Activated B cell treated with CpG ODN at 0.5 μM for 24 hours (primary cell): ENCODE measurements at regions not wholly inside any gene's neighbourhood (a gene's known extent, or its start where the extent isn't known, plus 50 kb on each side); places are given as distances from the start of the nearest gene placed in this dataset.

Experiments
- ATAC-seq: fragments of 200-7000 bp; cut with Tn5 transposase; one replicate; pipeline ENCODE4 v1.10.0; 2021; ENCODE audit warnings: low read depth, mild to moderate bottlenecking, moderate library complexity
- CTCF ChIA-PET: fragments of 350-600 bp; sonication (Branson Sonifier 250); formaldehyde crosslinking; loops from one replicate; lab custom pipeline; 2021; ENCODE audit warnings: antibody characterized with exemption; lab: Charles Lee
- POLR2A ChIA-PET: fragments of 350-600 bp; sonication (Branson Sonifier 250); formaldehyde crosslinking; loops from one replicate; lab custom pipeline; 2021; ENCODE audit warnings: antibody characterized with exemption; lab: Charles Lee
- DNase-seq: peaks from one replicate; pipeline ENCODE4 v3.0.0; 2022
- H3K27ac Mint-ChIP-seq: one replicate; pipeline ENCODE4 v1.8.0; 2020; ENCODE audit warnings: mixed read lengths
- H3K27me3 Mint-ChIP-seq: one replicate; pipeline ENCODE4 v1.8.0; 2021; ENCODE audit warnings: mixed read lengths
- H3K36me3 Mint-ChIP-seq: one replicate; pipeline ENCODE4 v1.8.0; 2021; ENCODE audit warnings: low read depth, mixed read lengths
- H3K4me1 Mint-ChIP-seq: one replicate; pipeline ENCODE4 v1.8.0; 2021; ENCODE audit warnings: mixed read lengths
- H3K4me3 Mint-ChIP-seq: one replicate; pipeline ENCODE4 v1.8.0; 2020; ENCODE audit warnings: mild to moderate bottlenecking, mixed read lengths
- H3K9me3 Mint-ChIP-seq: one replicate; pipeline ENCODE4 v1.8.0; 2020; ENCODE audit warnings: mixed read lengths
- intact Hi-C: fragments of 100-400 bp; cut with micrococcal nuclease; formaldehyde crosslinking; loops from one replicate; pipeline ENCODE4 v1.15.1; 2024
- TF ChIP-seq, protein P1 (sequence below): fragments of 200-600 bp; IDR thresholded peaks from one replicate; pipeline ENCODE4 v1.8.0; 2022; ENCODE audit warnings: antibody characterized with exemption, mild to moderate bottlenecking

DNA sequence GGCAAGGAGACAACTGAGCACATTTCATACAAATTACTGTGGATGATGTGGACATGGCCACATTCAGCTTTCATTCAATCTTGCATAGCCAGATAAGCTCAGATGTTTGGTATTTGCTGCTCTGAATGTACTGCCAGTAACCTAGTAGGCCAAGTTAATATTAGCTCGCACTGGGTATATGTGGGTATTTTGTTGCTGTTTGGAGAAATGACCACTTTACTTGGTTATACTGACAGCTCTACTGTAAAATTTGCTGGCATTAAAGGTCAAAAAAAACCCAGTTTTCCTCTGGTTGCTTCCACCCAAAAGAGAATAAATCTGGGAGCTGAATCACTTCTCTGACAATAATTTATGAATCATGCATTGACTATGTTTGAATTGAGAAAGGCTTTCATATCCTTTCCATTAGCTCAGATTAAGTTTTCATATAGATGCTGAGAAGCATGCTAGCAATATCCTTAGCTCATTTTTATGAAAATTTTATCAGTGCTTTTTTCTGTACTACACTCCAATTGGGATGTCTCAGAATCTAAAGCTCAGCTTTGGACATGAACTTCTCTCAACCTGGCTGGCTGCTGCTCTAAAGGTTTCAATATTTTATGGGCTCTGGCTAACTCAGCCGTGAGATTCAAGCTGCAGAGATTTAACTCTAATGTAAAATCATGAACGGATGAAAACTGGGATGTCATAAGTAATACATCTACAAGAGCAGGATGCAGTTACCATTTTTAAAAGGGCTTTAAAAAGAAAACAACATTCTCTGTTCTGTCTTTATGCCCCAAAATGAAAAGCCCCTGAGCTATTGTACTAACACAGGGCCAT lies 330.0 kb downstream of the BARHL2 start:
- no peaks in the 10 kb centered on the region for H3K36me3 Mint-ChIP-seq
- TF ChIP-seq, protein P1, sequence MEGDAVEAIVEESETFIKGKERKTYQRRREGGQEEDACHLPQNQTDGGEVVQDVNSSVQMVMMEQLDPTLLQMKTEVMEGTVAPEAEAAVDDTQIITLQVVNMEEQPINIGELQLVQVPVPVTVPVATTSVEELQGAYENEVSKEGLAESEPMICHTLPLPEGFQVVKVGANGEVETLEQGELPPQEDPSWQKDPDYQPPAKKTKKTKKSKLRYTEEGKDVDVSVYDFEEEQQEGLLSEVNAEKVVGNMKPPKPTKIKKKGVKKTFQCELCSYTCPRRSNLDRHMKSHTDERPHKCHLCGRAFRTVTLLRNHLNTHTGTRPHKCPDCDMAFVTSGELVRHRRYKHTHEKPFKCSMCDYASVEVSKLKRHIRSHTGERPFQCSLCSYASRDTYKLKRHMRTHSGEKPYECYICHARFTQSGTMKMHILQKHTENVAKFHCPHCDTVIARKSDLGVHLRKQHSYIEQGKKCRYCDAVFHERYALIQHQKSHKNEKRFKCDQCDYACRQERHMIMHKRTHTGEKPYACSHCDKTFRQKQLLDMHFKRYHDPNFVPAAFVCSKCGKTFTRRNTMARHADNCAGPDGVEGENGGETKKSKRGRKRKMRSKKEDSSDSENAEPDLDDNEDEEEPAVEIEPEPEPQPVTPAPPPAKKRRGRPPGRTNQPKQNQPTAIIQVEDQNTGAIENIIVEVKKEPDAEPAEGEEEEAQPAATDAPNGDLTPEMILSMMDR: no peak

DNA sequence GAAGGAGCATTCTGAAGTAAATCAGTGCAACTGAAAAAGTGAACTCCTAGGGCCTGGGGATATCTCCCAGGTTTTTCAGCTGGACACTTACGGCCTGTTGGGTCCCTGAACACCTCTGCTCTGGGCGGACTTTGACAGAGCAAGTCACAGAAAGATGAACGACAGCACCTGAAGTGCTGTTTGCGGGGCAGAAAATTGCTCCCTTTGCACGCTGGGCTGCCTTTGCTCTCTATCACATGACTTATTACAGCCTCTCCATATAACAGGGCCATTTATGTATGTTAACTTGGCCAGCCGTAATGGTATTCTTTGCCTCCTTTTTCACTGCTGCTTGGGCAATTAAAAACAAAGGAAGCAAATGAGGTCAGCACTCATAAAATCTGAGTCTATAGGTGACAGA lies 332.9 kb downstream of the BARHL2 start:
- TF ChIP-seq, protein P1: no peak
- Mint-ChIP-seq H3K4me3 (no peak overlapping the region), H3K9me3 (no peaks in the 10 kb centered on the region), H3K27me3 (no peaks in the 10 kb centered on the region), H3K4me1 (no peaks in the 10 kb centered on the region), H3K27ac (no peak overlapping the region), H3K36me3 (no peaks in the 10 kb centered on the region)
- intact Hi-C loops: no loop called here
- ATAC-seq (no peak), DNase-seq (no peak)
- CTCF ChIA-PET: no interaction called here
- POLR2A ChIA-PET: no interaction called here

More for the DNA sequence above, 330.0 kb downstream of the BARHL2 start:
- H3K9me3 Mint-ChIP-seq: no peaks in the 10 kb centered on the region
- no peak for ATAC-seq
- H3K4me3 Mint-ChIP-seq: no peak overlapping the region
- intact Hi-C loops: no loop called here
- CTCF ChIA-PET: no interaction called here
- H3K27ac Mint-ChIP-seq: no peak overlapping the region
- H3K27me3 Mint-ChIP-seq: no peaks in the 10 kb centered on the region
- no peaks in the 10 kb centered on the region for H3K4me1 Mint-ChIP-seq
- no peak for DNase-seq
- POLR2A ChIA-PET: no interaction called here

GRCh38 chr1:90382161-90382560 lies 334.9 kb downstream of the BARHL2 start:
- Mint-ChIP-seq H3K27me3 (no peaks in the 10 kb centered on the region), H3K27ac (no peak overlapping the region), H3K9me3 (no peaks in the 10 kb centered on the region), H3K4me3 (no peak overlapping the region), H3K36me3 (no peaks in the 10 kb centered on the region), H3K4me1 (no peaks in the 10 kb centered on the region)
- POLR2A ChIA-PET: no interaction called here
- intact Hi-C loops: no loop called here
- DNase-seq: no peak
- no peak for ATAC-seq
- CTCF ChIA-PET: no interaction called here
- TF ChIP-seq, protein P1: no peak

DNA sequence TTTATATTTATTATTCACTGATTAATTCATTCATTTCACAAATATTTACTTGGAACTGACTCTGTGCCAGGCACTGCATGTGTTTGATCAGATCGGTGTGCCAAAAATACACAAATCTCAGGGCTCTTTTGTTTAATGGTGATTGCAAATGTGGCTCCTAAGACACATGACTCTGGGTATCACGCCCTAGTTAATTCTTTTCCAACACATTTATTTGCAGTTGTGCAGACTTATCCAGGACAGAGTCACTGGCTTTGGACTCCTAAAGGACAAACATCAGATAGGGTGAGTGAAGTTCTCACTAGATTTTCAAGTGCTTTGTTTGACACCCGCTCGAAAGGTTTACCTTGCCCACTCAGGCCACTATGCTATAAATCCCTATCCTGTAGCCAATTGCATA lies 335.5 kb downstream of the BARHL2 start:
- ChIA-PET CTCF (no interaction called here), POLR2A (no interaction called here)
- Mint-ChIP-seq H3K36me3 (no peaks in the 10 kb centered on the region), H3K9me3 (no peaks in the 10 kb centered on the region), H3K27me3 (no peaks in the 10 kb centered on the region), H3K4me3 (no peak overlapping the region), H3K4me1 (no peaks in the 10 kb centered on the region), H3K27ac (no peak overlapping the region)
- DNase-seq: no peak
- ATAC-seq: no peak
- intact Hi-C loops: no loop called here
- TF ChIP-seq, protein P1: no peak

DNA sequence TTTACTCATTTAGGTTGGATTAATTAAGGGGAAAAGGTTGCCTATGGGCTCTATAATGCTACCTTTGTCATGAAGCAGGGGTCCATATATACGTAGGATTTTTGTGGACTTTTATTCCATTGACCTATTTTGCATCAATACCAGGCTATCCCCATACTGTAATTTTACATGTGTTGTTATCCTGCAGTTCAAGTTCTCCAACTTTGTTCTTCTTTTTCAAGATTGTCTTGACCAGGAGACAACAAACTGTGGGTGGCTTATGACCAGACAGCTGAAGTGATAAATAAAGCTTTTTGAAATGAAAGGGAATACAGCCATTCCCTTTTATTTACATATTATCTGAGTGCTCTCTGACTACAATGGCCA lies 345.7 kb downstream of the BARHL2 start:
- Mint-ChIP-seq H3K36me3 (no peaks in the 10 kb centered on the region), H3K27me3 (peaks cover 4% of the 10 kb centered on the region), H3K4me3 (no peak overlapping the region), H3K27ac (no peak overlapping the region), H3K4me1 (no peaks in the 10 kb centered on the region), H3K9me3 (no peaks in the 10 kb centered on the region)
- DNase-seq: no peak
- TF ChIP-seq, protein P1: no peak
- intact Hi-C loops: no loop called here
- ChIA-PET CTCF (no interaction called here), POLR2A (no interaction called here)
- no peak for ATAC-seq
